ENCODE measurements at regions not wholly inside any gene's neighbourhood (a gene's known extent, or its start where the extent isn't known, plus 50 kb on each side); places are given as distances from the start of the nearest gene placed in this dataset.

- Histone ChIP-seq H3K4me1 (no peaks in the 10 kb centered on the region), H3K4me3 (no peak overlapping the region), H3K27ac (no peak overlapping the region), H3K27me3 (ENCODE audit: low read depth) (peaks cover 8% of the 10 kb centered on the region), H3K9me3 (no peaks in the 10 kb centered on the region), H3K36me3 (no peaks in the 10 kb centered on the region)
- intact Hi-C loops (cut with DNase I) = no loop called here
- TF ChIP-seq CTCF (IDR thresholded peaks at IDR 0.05) = no peak
- no peak for DNase-seq
- ATAC-seq = no peak
Observed at GRCh38 chr20:60715172-60715571, 536.9 kb upstream of the CDH4 start.

- ATAC-seq (no peak), DNase-seq (no peak)
- Histone ChIP-seq H3K9me3 (no peaks in the 10 kb centered on the region), H3K4me1 (no peaks in the 10 kb centered on the region), H3K36me3 (no peaks in the 10 kb centered on the region), H3K27me3 (ENCODE audit: low read depth) (peaks cover 5% of the 10 kb centered on the region), H3K4me3 (no peak overlapping the region), H3K27ac (no peak overlapping the region)
- no peak for TF ChIP-seq CTCF (IDR thresholded peaks at IDR 0.05)
- intact Hi-C loops (cut with DNase I) = no loop called here
Observed at GRCh38 chr20:60718743-60719480, 533.1 kb upstream of the CDH4 start.

GRCh38 chr20:60725311-60725906 is 526.7 kb upstream of the CDH4 start:
- intact Hi-C loops (cut with DNase I) = no loop called here
- no peak for TF ChIP-seq CTCF (IDR thresholded peaks at IDR 0.05)
- no peak for ATAC-seq

GRCh38 chr20:60727425-60727824 is 524.6 kb upstream of the CDH4 start:
- intact Hi-C loops (cut with DNase I) = no loop called here
- Histone ChIP-seq H3K4me3 (no peak overlapping the region), H3K27ac (no peak overlapping the region), H3K9me3 (no peaks in the 10 kb centered on the region), H3K4me1 (no peaks in the 10 kb centered on the region), H3K36me3 (no peaks in the 10 kb centered on the region), H3K27me3 (ENCODE audit: low read depth) (no peaks in the 10 kb centered on the region)
- no peak for ATAC-seq
- no peak for TF ChIP-seq CTCF (IDR thresholded peaks at IDR 0.05)
- DNase-seq = no peak

More at GRCh38 chr20:60725311-60725906, 526.7 kb upstream of the CDH4 start:
- no peaks in the 10 kb centered on the region for H3K27me3 ChIP-seq (ENCODE audit: low read depth)
- DNase-seq = no peak
- no peaks in the 10 kb centered on the region for H3K36me3 ChIP-seq
- no peak overlapping the region for H3K4me3 ChIP-seq
- no peaks in the 10 kb centered on the region for H3K9me3 ChIP-seq
- H3K27ac ChIP-seq = no peak overlapping the region
- H3K4me1 ChIP-seq = no peaks in the 10 kb centered on the region

- Histone ChIP-seq H3K4me3 (no peak overlapping the region), H3K36me3 (no peaks in the 10 kb centered on the region), H3K4me1 (no peaks in the 10 kb centered on the region), H3K27me3 (ENCODE audit: low read depth) (no peaks in the 10 kb centered on the region), H3K27ac (no peak overlapping the region), H3K9me3 (no peaks in the 10 kb centered on the region)
- DNase-seq = no peak
- no peak for ATAC-seq
- TF ChIP-seq CTCF (IDR thresholded peaks at IDR 0.05) = no peak
- intact Hi-C loops (cut with DNase I) = no loop called here
Observed at GRCh38 chr20:60728705-60729104, 523.4 kb upstream of the CDH4 start.
